OCI-M1 (cell line): ENCODE measurements at regions not wholly inside any gene's neighbourhood (a gene's known extent, or its start where the extent isn't known, plus 50 kb on each side); places are given as distances from the start of the nearest gene placed in this dataset.
"Not testable (repeated sequence)": the region's sequence is repeated elsewhere in the genome, so short reads cannot be mapped to it uniquely, and the experiment has no call there.

Experiments
- DNase-seq: peaks from one replicate; lab custom pipeline; 2025; lab: John Stamatoyannopoulos, UW

GRCh38 chr12:92061061-92061460 lies 84.6 kb downstream of the BTG1 start:
- DNase-seq, result no peak

GRCh38 chr12:92059960-92060359 lies 85.7 kb downstream of the BTG1 start:
- no peak for DNase-seq

GRCh38 chr12:92058664-92059063 lies 87.0 kb downstream of the BTG1 start:
- DNase-seq, result no peak

GRCh38 chr12:92056756-92057155 lies 88.9 kb downstream of the BTG1 start:
- DNase-seq, result not testable (repeated sequence)

- DNase-seq, result no peak
These were observed 89.4 kb downstream of the BTG1 start for GRCh38 chr12:92056290-92056689.

GRCh38 chr12:92055877-92056276 lies 89.8 kb downstream of the BTG1 start:
- DNase-seq, result no peak

- DNase-seq, result no peak
These were observed 94.2 kb downstream of the BTG1 start for GRCh38 chr12:92051441-92051840.

- DNase-seq, result no peak
These were observed 96.2 kb downstream of the BTG1 start for GRCh38 chr12:92049403-92049802.

- no peak for DNase-seq
These were observed 98.2 kb downstream of the BTG1 start for GRCh38 chr12:92047393-92047826.

GRCh38 chr12:92046557-92047392 lies 98.9 kb downstream of the BTG1 start:
- DNase-seq, result no peak

GRCh38 chr12:92045852-92046251 lies 99.8 kb downstream of the BTG1 start:
- no peak for DNase-seq

GRCh38 chr12:92044435-92044834 lies 101.2 kb downstream of the BTG1 start:
- DNase-seq, result no peak

GRCh38 chr12:92042791-92043531 lies 102.7 kb downstream of the BTG1 start:
- no peak for DNase-seq

GRCh38 chr12:92041742-92042141 lies 103.9 kb downstream of the BTG1 start:
- DNase-seq, result no peak

- DNase-seq, result no peak
These were observed 106.6 kb downstream of the BTG1 start for GRCh38 chr12:92039046-92039445.

- DNase-seq, result no peak
These were observed 107.2 kb downstream of the BTG1 start for GRCh38 chr12:92038476-92038875.

- DNase-seq, result no peak
These were observed 108.7 kb downstream of the BTG1 start for GRCh38 chr12:92036771-92037453.

- no peak for DNase-seq
These were observed 109.5 kb downstream of the BTG1 start for GRCh38 chr12:92036061-92036620.

- no peak for DNase-seq
These were observed 110.2 kb downstream of the BTG1 start for GRCh38 chr12:92035477-92035876.

- no peak for DNase-seq
These were observed 110.7 kb downstream of the BTG1 start for GRCh38 chr12:92034858-92035401.

GRCh38 chr12:92034083-92034482 lies 111.6 kb downstream of the BTG1 start:
- no peak for DNase-seq

GRCh38 chr12:92032965-92033364 lies 112.7 kb downstream of the BTG1 start:
- DNase-seq, result no peak
